A172 (cell line): ENCODE measurements at regions not wholly inside any gene's neighbourhood (a gene's known extent, or its start where the extent isn't known, plus 50 kb on each side); places are given as distances from the start of the nearest gene placed in this dataset.

Experiments
- DNase-seq: peaks from one replicate; pipeline ENCODE4 v3.0.0-alpha.2; 2015; ENCODE audit warnings: low spot score

DNA sequence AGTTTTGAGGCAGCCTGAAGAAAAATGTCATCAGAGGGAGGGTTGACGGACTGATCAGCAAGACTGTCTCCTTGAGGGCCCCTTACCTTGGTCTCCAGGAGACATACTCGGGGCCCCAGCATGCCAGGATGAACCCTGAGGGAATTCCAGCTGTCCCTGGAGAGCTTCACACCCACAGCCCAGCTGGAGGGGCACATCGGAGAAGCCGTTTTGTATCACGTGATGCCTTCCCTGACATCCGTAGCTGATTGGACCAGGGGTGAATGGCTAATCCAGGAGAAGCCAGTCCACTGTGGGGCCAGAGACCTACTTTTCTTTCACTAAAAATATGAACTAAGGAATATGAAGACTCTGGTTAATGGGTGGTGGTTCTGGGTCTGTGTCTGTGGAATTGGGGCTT is 86.0 kb upstream of the TP53I11 start:
- DNase-seq: no peak

DNA sequence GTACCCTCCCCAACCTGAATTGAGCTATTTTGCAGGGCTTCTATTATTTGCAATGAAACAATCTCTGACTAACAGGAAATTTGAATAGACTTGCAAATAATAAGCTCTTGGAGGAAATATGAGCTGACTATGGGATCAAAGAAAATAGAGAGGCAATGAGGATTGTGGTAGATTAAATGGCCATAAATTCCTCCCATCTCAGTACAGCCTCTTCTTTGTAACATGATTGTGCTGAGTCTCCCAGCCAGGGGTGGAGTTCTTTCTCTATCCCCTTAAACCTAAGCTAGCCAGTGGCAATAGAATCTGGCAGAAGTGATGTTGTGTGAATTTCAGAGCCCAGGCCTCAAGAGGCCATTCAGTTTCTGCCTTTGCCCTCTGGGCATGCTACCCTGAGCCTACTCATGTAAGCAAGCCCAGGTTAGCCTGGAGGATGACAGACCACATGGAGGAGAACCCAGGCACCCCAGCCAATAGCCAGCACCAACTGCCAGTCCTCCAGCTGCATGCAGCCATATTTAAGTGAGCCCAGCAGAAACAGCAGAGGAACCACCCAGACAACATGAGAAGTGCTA is 86.8 kb upstream of the TP53I11 start:
- DNase-seq: no peak

DNA sequence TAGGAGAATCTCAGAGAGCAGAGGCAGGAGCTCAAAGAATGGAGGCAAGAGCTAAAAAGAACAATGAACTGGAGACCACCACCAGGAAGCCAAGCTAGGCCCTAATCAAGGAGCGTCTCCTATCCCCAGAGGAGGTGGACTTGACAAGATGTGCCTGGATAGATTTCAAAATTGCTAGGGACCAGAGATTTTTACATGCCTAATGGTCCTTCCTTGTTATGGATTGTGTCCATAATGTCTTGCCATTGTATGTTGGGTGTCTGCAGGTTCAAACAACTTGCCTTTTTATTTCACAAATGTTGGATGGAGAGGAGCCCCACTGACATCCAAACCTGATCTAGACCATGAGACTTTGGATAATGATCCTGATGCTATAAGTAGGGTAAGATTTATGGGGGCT is 88.2 kb upstream of the TP53I11 start:
- DNase-seq: no peak

- DNase-seq: no peak
These were observed 90.9 kb upstream of the TP53I11 start for GRCh38 chr11:45041596-45041995.

DNA sequence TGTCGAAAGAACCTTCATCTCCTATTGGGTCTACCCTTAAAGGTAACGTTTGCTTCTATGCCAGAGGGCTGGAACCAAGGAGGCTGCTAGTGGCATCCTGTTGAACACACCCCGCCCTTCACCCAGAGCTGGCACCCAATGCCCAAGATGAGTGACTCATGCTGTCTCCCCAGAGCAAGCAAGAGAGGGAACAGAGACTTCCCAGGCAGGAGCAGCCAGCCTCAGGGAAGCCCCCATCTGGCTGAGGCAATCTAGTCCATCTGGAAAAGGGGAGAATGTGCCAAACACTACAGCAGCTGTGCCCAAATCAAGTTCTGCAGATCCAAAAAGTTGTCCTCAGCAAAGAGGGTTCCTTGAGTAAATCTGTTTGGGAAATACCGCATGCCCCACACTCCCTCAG is 91.9 kb upstream of the TP53I11 start:
- DNase-seq: peak; percentile 82

- DNase-seq: no peak
These were observed 93.2 kb upstream of the TP53I11 start for GRCh38 chr11:45043755-45044475.

- peak; percentile 68 for DNase-seq
These were observed 95.2 kb upstream of the TP53I11 start for GRCh38 chr11:45045683-45046471.

DNA sequence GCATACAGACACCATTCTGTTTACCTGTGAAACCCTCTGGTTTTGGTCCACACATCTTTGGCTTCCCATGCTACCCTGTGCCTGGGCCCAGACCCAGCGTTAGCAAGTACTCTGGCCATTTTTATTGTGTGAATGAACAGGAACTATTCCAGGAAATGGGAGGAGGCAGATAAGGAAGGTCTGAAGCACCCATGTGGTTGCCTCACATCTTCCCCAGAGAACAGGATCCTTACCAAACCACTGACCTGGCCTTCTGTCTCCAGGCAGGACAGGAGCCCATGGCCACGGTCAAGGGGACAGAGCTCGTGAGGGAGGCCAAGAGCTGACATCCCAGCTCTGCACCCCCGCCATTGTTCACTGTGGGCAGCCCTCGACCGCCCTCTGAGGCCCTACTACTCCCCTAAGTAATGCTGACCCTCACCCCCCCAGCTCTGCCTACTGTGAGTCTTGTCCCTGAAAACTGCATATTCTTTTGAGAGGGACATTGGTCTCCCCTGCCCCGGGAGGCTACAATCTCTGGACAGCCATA is 97.7 kb upstream of the TP53I11 start:
- no peak for DNase-seq

DNA sequence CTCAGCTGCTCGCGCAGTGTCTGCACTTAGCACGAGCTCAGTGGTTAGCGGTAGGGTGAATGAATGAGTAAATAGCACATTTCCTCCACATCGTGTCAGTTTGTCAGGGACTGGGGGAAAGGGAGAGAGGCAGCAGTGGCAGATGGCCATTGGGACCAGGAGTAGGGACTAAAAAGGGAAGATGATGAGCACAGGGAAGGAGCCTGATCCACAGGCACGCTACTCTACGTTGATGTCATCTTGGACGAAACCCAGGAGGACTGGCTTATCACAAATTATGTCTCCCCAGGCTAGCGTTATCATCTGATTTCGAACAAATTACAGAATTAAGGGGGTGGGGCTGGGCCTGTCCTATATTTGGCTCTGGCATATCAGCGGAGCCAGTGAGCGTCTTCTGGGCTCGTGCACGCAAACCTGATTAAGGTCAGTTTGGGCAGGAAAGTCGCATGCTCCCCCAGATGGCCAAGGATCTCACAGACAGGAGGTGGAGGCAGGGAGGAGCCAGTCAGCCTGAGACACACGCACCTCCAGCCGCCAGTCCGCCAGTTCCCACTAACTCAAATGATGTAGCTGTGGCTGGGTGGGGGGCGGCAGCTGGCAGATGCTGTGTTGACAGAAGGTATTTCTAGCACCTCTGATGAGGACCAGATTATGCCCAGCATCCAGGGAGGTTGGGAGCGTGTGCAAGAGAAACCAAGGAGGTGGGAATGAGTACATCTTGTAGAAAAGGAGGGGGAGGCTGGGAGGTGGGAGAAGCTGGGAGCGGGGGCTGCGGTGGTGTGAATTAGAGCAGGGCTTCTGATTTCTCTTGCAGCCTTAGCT is 97.4 kb upstream of the PRDM11 start:
- DNase-seq: no peak

DNA sequence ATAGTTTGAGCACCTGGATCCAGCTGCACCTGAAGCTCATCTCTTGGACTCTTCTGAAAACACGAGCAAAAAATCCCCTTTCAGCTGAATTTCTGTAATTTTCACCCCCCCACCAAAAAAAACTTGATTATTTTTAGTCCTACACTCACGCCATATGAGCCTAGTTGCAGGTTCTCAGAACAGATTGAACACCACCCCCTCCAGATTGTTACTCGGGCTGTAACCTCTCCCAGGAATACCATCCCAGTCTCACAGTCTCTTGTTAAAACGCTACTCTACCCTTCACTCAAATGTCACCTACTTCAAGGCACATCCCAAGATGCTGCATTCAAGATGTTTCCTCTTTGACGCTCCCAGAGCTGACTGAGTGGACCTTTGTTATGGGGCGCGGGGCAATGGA is 96.3 kb upstream of the PRDM11 start:
- DNase-seq: no peak

- DNase-seq: no peak
These were observed 94.8 kb upstream of the PRDM11 start for GRCh38 chr11:45051621-45052020.

DNA sequence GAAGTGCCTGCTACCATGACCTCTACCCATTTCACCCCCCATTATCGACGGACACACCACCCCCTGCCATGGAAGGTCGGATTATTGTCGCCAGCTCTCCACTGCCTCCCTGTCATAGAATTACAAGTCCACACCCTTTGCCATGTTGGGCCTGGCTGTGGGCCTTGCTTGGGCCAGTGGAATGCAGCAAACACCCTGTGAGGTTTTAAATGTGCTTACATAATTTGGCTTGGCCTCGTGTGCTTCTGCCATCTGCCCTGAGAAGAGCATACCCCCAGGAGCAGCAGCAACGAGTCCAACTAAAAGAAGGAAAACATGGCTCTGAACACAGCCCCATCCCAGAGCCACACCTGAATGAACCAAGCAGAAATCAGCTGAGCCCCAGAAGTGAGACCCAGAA is 94.1 kb upstream of the PRDM11 start:
- no peak for DNase-seq

GRCh38 chr11:45053736-45054446 is 92.5 kb upstream of the PRDM11 start:
- DNase-seq: no peak

DNA sequence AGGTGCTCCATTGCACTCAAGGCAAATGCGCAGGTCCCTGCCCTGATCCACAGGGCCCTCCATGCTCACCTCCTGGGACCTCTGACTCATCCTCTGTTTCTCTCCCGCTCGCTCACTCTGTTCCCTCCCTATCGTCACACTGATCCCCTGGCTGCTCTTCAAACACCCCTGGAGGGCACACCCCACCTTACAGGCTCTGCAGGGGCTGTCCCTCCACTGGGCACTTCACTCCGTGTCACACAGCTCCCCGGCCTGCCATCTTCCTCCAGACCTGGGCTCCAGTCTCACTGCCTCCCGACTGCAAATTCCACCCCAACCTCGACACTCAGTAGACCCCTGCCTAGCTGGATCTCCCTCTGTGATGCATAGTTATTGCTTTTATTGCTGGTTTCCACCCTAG is 91.5 kb upstream of the PRDM11 start:
- DNase-seq: no peak

DNA sequence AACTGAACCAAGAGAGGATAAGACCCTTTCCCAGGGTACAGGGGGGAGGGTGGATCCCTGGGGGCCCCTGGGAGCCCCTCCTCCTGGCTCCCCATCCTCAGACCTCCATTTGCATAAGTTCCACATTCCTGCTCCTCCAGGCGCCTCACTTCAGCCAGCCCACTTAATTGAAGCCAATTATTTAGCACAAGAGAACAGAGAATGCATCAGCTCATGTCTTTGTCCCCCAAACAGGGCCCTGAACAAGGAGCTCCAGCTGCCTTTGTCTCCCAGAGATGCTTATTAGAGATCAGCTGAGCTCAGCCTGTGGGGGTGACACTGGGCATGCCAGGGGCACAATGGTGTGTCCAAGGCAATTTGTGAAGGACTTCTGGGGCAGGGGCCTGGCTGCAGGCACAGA is 89.9 kb upstream of the PRDM11 start:
- no peak for DNase-seq

DNA sequence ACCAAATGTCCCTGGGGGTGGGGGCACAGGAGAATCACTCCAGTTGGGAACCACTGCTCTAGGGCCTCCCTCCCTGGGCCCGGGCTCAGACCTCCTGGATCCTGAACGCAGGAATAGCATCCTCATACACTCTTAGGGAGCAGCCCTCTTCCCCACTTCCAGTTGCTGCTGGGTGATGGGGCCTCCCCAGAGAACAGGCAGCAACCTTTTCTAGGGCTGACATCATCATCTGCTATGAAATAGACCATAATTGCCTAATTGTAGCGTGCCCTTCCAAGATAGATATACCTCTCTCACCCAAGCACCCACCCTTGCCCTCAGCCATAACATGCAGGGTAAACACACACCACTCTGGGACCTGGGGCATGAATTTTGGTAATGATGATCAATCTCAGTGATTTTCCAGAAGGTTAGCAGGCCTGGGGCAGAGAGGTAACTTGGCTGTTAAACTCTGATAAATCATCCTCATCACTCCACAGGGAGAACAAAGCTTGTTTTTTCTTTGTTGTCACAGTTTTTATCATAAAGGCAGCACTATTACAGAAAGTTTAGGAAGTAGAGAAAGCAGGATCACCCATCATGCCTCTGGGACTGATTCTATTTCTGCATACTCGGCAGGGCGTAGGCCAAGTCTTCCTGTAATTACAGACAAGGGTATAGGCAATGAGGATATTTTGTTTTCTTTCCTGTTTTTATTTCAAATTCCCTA is 88.3 kb upstream of the PRDM11 start:
- DNase-seq: no peak

DNA sequence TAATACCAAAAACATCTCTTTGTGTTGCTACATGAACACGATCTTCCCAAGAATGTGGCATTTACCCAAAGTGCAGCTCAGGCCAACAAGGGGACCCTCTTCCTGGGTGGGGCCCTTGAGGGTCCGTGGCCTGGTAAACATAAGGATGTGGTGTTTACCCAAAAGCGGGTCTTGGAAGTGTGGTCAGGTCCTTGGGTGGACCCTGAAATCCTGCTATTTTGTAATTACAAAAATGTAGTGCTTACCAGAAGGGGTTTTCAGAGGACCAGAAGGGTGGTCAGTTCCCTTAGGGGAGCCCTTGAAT is 87.8 kb upstream of the PRDM11 start:
- no peak for DNase-seq

DNA sequence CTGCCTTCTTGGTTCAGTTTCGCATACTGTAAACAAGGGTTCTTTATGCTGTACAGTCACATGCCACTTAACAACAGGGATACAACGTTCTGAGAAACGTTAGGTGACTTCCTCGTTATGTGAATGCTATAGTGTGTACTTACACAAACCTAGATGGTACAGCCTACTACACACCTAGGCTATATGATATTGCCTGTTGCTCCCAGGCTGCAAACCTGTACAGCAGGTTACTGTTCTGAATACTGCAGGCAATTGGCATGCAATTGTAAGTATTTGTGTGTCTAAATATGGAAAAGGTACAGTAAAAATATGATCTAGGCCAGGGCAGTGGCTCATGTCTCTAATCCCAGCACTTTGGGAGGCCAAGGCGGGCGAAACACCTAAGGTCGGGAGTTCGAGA is 85.7 kb upstream of the PRDM11 start:
- DNase-seq: no peak

GRCh38 chr11:45061641-45062040 is 84.8 kb upstream of the PRDM11 start:
- DNase-seq: no peak

DNA sequence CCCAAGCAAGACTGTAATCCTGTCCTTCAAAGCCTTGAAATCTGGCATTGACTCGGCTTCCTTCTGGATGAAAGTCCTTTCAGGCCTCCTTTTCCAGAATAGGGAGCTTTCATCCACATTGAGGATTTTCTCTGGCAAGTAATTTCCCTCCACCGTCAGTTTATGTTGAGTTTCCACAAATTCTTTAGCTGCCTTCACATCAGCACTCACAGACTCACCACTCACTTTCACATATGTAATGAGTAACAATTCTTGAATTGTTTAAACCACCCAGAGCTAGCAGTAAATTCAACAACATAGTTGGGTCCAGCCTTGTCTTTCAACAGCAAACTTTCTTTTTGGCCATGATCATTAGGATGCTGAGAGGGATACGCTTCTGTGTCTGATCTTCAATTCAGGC is 84.3 kb upstream of the PRDM11 start:
- no peak for DNase-seq
